ENCODE measurements at regions not wholly inside any gene's neighbourhood (a gene's known extent, or its start where the extent isn't known, plus 50 kb on each side); places are given as distances from the start of the nearest gene placed in this dataset.
"Not testable (repeated sequence)": the region's sequence is repeated elsewhere in the genome, so short reads cannot be mapped to it uniquely, and the experiment has no call there.

DNA sequence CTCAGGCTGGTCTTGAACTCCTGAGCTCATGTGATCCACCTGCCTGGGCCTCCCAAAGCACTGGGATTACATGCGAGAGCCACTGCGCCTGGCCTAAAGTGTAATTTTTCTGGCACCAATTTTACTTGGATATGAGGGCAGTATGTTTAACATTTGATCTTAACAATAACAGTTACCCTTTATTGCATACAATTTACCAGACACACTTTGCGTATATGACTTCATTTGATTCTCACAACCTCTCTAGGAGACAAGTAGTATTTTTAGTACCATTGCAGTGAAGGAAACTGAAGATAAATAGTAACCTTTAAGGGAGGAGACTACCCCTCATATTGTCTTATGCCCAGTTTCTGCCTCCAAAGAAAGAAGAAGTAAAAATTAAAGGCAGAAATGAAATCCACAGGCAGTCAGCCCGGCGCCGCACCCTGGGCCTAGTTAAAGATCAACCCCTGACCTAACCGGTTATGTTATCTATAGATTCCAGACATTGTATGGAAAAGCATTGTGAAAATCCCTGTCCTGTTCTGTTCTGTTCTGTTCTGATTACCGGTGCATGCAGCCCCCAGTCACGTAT lies 54.0 kb downstream of the CYP26A1 start:
- DNase-seq (ENCODE audit: low read depth); H3K4me3 ChIP-seq (ENCODE audit: low read depth, low read length): not testable (repeated sequence)

GRCh38 chr10:93131986-93132385 lies 58.3 kb downstream of the CYP26A1 start:
- no peak overlapping the region for H3K4me3 ChIP-seq (ENCODE audit: low read depth, low read length)
- TF ChIP-seq, protein P1, sequence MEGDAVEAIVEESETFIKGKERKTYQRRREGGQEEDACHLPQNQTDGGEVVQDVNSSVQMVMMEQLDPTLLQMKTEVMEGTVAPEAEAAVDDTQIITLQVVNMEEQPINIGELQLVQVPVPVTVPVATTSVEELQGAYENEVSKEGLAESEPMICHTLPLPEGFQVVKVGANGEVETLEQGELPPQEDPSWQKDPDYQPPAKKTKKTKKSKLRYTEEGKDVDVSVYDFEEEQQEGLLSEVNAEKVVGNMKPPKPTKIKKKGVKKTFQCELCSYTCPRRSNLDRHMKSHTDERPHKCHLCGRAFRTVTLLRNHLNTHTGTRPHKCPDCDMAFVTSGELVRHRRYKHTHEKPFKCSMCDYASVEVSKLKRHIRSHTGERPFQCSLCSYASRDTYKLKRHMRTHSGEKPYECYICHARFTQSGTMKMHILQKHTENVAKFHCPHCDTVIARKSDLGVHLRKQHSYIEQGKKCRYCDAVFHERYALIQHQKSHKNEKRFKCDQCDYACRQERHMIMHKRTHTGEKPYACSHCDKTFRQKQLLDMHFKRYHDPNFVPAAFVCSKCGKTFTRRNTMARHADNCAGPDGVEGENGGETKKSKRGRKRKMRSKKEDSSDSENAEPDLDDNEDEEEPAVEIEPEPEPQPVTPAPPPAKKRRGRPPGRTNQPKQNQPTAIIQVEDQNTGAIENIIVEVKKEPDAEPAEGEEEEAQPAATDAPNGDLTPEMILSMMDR (conservative IDR thresholded peaks at IDR 0.05; ENCODE audit: low read depth, low read length) = no peak
- DNase-seq (ENCODE audit: low read depth) = no peak

- TF ChIP-seq, protein P1 (conservative IDR thresholded peaks at IDR 0.05; ENCODE audit: low read depth, low read length) = no peak
- no peak for DNase-seq (ENCODE audit: low read depth)
- no peak overlapping the region for H3K4me3 ChIP-seq (ENCODE audit: low read depth, low read length)
Observed at GRCh38 chr10:93138113-93138870, 64.6 kb downstream of the CYP26A1 start.

- TF ChIP-seq, protein P1 (conservative IDR thresholded peaks at IDR 0.05; ENCODE audit: low read depth, low read length) = no peak
- DNase-seq (ENCODE audit: low read depth) = no peak
- H3K4me3 ChIP-seq (ENCODE audit: low read depth, low read length) = no peak overlapping the region
Observed at GRCh38 chr10:93139059-93139655, 65.5 kb downstream of the CYP26A1 start.

GRCh38 chr10:93142534-93142933 lies 68.8 kb downstream of the CYP26A1 start:
- H3K4me3 ChIP-seq (ENCODE audit: low read depth, low read length) = no peak overlapping the region
- TF ChIP-seq, protein P1 (conservative IDR thresholded peaks at IDR 0.05; ENCODE audit: low read depth, low read length) = no peak
- DNase-seq (ENCODE audit: low read depth) = no peak

DNA sequence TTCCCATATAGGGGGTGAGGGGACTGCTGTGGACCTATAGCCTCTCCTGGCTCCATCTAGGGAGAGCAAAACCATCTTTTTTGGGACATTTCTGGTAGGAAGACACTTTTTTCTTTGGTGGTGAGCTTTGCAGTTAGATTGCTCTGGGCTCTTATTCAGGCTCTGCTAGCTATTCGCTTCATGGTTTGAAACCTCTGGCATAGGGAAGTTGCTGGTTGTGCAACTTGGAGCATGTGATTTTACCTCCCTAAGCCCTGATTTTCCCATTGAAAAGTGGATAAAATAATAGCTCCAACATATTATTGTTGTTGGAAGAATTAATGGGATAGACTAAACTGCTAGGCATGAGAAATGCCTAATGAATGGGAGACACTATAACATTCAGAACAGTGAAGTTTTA lies 69.6 kb downstream of the CYP26A1 start:
- TF ChIP-seq, protein P1 (conservative IDR thresholded peaks at IDR 0.05; ENCODE audit: low read depth, low read length) = no peak
- DNase-seq (ENCODE audit: low read depth) = no peak
- no peak overlapping the region for H3K4me3 ChIP-seq (ENCODE audit: low read depth, low read length)

DNA sequence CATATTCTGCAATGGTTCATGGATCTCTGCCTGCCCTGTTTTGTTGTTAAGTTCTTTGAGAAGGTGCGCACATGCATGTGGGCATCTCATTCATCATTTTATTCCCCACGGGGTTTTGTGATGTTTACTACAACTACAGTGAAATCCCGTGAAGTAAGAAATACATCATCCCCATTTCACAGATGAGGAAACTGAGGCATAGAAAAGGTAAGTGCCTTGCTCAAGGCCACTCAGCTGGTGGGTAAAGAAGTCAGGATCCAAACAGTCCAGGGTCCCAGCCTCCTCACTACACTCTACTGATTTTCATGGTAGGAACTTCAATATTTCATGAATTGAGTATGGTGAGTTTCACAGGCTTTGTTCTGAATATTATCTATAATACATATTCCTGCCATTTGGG lies 72.6 kb downstream of the CYP26A1 start:
- TF ChIP-seq, protein P1 (conservative IDR thresholded peaks at IDR 0.05; ENCODE audit: low read depth, low read length) = no peak
- DNase-seq (ENCODE audit: low read depth) = no peak
- H3K4me3 ChIP-seq (ENCODE audit: low read depth, low read length) = no peak overlapping the region

All from epithelial cell of proximal tubule (primary cell).